Chondrocyte (in vitro differentiated cells): ENCODE measurements at regions not wholly inside any gene's neighbourhood (a gene's known extent, or its start where the extent isn't known, plus 50 kb on each side); places are given as distances from the start of the nearest gene placed in this dataset.
A peak's percentile ranks its signal among the peaks of the same experiment; 100 is the strongest.

ENCODE experiments used
- DNase-seq: peaks from one replicate; pipeline ENCODE4 v3.0.0; 2021; ENCODE audit warnings: mixed read lengths, low spot score
- H3K27ac Mint-ChIP-seq: one replicate; pipeline ENCODE4 v1.8.0; 2021; ENCODE audit warnings: mild to moderate bottlenecking, moderate library complexity, mixed read lengths; ENCODE audit not compliant: unreplicated experiment
- H3K27me3 Mint-ChIP-seq: 2 replicates; pipeline ENCODE4 v1.8.0; 2021; ENCODE audit warnings: low read depth, mixed read lengths
- H3K36me3 Mint-ChIP-seq: 2 replicates; pipeline ENCODE4 v1.8.0; 2021; ENCODE audit warnings: low read depth, mixed read lengths
- H3K4me1 Mint-ChIP-seq: 2 replicates; pipeline ENCODE4 v1.8.0; 2021; ENCODE audit warnings: low read depth, mild to moderate bottlenecking, mixed read lengths
- H3K4me3 Mint-ChIP-seq: one replicate; pipeline ENCODE4 v1.8.0; 2021; ENCODE audit warnings: mild to moderate bottlenecking, moderate library complexity, mixed read lengths; ENCODE audit not compliant: unreplicated experiment
- H3K9me3 Mint-ChIP-seq: 2 replicates; pipeline ENCODE4 v1.8.0; 2021; ENCODE audit warnings: low read depth, mixed read lengths
- TF ChIP-seq, protein P1 (sequence below): fragments of 200-600 bp; sonication (generic); IDR thresholded peaks from 2 replicates; pipeline ENCODE4 v1.5.0; 2021; ENCODE audit warnings: antibody characterized with exemption, mild to moderate bottlenecking, moderate library complexity

DNA sequence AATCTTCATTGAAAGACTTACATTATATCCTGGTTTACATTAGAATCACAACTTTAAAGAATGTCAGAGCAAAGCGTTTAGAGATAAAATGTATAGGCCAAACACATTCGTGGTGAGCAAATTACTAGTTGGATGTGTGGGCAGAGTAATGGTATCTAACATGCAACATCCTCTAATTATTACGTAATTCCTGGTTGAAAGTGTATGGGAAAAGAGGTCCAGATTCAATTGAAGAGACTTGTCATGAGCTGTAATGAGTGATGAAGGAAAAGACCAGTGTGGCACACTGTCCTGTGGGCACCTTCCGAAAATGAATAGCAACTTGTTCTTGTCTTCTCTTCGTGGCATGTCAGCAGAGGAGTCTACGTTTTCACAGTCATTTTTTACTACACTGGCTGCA is 192.8 kb downstream of the LRIG3 start:
- no peak for DNase-seq

GRCh38 chr12:58728397-58728796 is 191.9 kb downstream of the LRIG3 start:
- Mint-ChIP-seq H3K27ac (peak overlapping the region; percentile 95), H3K9me3 (peaks cover 4% of the 10 kb centered on the region), H3K36me3 (peaks cover 2% of the 10 kb centered on the region), H3K4me3 (no peak overlapping the region), H3K4me1 (peaks cover 41% of the 10 kb centered on the region), H3K27me3 (no peaks in the 10 kb centered on the region)
- TF ChIP-seq, protein P1, sequence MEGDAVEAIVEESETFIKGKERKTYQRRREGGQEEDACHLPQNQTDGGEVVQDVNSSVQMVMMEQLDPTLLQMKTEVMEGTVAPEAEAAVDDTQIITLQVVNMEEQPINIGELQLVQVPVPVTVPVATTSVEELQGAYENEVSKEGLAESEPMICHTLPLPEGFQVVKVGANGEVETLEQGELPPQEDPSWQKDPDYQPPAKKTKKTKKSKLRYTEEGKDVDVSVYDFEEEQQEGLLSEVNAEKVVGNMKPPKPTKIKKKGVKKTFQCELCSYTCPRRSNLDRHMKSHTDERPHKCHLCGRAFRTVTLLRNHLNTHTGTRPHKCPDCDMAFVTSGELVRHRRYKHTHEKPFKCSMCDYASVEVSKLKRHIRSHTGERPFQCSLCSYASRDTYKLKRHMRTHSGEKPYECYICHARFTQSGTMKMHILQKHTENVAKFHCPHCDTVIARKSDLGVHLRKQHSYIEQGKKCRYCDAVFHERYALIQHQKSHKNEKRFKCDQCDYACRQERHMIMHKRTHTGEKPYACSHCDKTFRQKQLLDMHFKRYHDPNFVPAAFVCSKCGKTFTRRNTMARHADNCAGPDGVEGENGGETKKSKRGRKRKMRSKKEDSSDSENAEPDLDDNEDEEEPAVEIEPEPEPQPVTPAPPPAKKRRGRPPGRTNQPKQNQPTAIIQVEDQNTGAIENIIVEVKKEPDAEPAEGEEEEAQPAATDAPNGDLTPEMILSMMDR, result no peak
- no peak for DNase-seq

More for the DNA sequence above, 192.8 kb downstream of the LRIG3 start:
- H3K4me3 Mint-ChIP-seq, result no peak overlapping the region
- TF ChIP-seq, protein P1, result no peak
- peaks cover 35% of the 10 kb centered on the region for H3K4me1 Mint-ChIP-seq
- H3K9me3 Mint-ChIP-seq, result peaks cover 4% of the 10 kb centered on the region
- H3K27me3 Mint-ChIP-seq, result no peaks in the 10 kb centered on the region
- peak overlapping the region; percentile 95 for H3K27ac Mint-ChIP-seq
- peaks cover 2% of the 10 kb centered on the region for H3K36me3 Mint-ChIP-seq

DNA sequence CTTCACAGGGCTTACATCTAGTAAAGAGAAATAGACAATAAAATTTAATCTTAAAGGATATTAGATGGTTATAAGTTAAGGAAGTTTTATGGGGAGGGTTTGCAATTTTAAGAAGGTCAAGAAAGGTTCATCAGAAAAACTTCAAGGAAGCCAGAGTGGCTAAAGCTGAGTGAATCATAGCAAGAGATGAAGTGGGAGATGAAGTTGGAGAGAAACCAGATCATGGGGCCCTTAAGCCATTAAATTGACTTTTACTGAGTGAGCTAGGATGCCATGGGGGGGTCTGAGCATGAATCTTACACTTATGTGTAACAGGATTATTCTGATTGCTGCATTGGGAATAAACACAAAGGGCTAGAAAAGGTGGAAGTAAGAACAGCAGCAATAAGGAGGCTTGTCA is 189.2 kb downstream of the LRIG3 start:
- no peaks in the 10 kb centered on the region for H3K9me3 Mint-ChIP-seq
- H3K27ac Mint-ChIP-seq, result no peak overlapping the region
- DNase-seq, result no peak
- H3K4me1 Mint-ChIP-seq, result peaks cover 41% of the 10 kb centered on the region
- no peak overlapping the region for H3K4me3 Mint-ChIP-seq
- no peaks in the 10 kb centered on the region for H3K36me3 Mint-ChIP-seq
- TF ChIP-seq, protein P1, result no peak
- no peaks in the 10 kb centered on the region for H3K27me3 Mint-ChIP-seq

DNA sequence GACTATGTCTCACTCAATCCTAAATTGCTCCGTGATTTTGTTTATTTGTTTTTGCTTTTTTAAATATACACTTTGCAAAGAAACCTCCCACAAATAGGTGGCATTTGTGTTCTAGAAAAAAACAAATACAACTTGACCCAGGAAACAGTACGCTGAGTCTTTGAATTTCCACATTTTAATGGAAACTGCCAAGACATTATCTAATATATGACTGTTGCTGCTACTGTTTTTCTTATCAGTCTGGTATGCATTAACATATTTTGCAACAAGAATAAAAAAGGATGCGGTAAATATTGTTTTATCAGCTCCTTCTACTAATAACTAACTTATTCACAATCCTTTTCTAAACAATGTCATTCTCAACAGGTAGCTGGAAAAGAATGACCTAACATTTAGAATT is 187.4 kb downstream of the LRIG3 start:
- H3K4me1 Mint-ChIP-seq, result peaks cover 26% of the 10 kb centered on the region
- no peak for DNase-seq
- H3K4me3 Mint-ChIP-seq, result no peak overlapping the region
- H3K9me3 Mint-ChIP-seq, result no peaks in the 10 kb centered on the region
- TF ChIP-seq, protein P1, result no peak
- no peaks in the 10 kb centered on the region for H3K27me3 Mint-ChIP-seq
- no peak overlapping the region for H3K27ac Mint-ChIP-seq
- no peaks in the 10 kb centered on the region for H3K36me3 Mint-ChIP-seq

DNA sequence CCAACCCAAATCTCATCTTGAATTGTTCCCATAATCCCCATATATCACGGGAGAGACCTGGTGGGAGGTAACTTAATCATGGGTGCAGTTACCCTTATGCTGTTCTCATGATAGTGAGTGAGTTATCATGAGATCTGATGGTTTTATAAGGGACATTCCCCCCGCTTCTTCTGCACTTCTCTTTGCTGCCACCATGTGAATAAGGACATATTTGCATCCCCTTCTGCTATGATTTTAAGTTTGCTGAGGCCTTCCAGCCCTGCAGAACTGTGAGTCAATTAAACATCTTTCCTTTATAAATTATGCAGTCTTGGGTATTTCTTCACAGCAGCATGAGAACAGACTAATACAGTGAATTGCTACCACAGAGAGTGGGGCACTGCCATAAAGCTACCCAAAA is 179.1 kb downstream of the LRIG3 start:
- TF ChIP-seq, protein P1, result peak; percentile 55
- no peak for DNase-seq
- Mint-ChIP-seq H3K36me3 (peaks cover 2% of the 10 kb centered on the region), H3K4me3 (no peak overlapping the region), H3K27ac (no peak overlapping the region), H3K9me3 (peaks cover 14% of the 10 kb centered on the region), H3K4me1 (peaks cover 9% of the 10 kb centered on the region), H3K27me3 (no peaks in the 10 kb centered on the region)
